CD4-positive, alpha-beta T cell treated with Interleukin-1 beta for 1 hour (primary cell): ENCODE measurements at regions not wholly inside any gene's neighbourhood (a gene's known extent, or its start where the extent isn't known, plus 50 kb on each side); places are given as distances from the start of the nearest gene placed in this dataset.

Experiments used
- DNase-seq, 2 donors: peaks; one replicate each; pipeline ENCODE4 v3.0.0-alpha.2; 2020 to 2022

GRCh38 chr18:43482600-43482999, 205.3 kb upstream of the SYT4 start:
- DNase-seq, result no peak

DNA sequence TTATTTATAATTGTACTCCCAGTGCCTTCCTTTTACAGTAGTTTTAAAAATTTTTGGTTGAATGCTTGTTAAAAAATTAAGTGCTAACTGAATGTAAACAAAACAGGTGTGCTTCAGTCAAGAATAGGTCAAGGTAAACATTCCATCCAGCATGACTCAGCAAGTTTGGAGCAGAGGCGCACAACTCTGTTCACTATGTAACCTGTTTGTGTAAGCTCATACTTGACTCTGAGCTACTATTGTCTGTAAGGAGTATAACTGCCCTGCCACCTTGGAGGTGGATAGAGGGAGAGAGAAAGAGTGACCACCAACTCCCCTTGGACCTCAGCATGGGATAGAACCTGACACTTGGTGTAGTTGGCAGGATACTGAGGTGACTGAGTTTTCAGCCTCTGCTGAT, 207.4 kb upstream of the SYT4 start:
- no peak for DNase-seq

DNA sequence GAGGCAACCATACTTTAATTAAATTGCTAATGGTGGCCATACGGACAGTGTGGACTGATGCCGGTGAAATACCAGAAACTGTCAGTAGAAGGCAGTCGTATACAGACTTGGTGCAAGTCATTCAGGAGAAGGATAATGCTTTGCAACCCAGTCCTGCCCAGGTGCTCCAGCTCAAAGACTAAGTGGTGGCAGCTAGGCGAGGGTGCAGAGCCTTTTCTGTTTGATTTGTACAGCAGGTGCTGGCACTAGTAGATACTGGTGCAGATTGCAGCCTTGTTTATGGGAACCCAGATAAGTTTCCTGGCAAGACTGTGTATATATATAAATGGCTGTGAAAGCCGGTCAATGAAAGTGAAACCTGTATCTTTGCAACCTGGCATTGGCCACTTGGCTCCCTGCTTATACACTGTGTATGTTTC, 208.3 kb upstream of the SYT4 start:
- DNase-seq, result no peak

DNA sequence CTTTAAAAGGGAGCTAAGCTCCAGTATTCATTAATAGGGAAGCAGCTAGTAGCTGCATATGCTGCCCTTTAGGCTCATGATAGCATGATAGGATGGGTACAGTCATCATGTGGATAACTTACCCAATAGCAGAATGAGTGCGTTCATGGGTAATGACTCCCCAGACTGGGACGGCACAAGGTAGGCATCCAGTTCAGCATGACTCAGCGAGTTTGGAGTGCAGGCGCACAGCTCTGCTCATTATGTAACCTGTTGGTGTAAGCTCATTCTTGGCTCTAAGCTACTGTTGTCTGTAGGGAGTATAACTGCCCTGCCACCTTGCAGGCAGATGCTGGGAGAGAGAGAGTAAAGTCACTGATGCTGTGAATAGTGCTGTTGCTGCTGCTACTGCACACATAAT, 209.2 kb upstream of the SYT4 start:
- DNase-seq, result peak in 1 of 2 donors; percentile 2

DNA sequence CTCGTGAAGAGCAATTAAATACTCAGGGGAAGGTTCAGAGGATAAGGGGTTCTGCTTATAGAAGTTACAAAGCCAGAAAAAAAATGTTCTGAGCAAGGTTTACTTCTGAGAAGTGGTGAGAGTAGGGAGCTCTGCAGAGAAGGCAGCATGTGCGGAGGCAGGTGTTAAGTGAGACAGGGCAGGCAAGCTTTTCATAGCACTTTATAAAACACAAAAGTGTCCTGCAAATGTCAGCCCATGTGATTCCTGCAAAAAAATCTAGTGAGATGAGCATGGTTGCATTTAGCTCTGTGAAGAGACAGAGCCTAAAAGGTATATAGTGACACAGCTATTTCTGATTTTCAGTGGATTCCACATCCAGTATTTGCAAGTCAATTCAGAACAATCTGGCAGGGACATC, 223.8 kb upstream of the SYT4 start:
- DNase-seq, result no peak

DNA sequence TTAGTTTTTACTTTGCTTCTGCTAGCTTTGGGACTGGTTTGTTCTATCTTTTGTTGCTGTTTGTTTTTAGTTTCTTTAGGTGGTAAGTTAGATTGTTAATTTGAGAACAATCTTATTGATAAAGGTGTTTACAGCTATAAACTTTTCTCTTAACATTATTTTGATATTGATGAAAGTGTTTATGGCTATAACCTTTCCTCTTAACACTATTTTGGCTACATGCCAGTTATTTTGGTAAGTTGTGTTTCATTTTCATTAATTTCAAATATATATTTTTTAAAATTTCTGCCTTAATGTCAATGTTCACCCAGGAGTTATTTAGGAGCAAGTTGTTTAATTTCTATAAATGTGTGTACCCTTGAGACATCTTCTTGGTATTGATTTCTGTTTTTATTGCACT, 229.6 kb upstream of the SYT4 start:
- DNase-seq, result no peak

- no peak for DNase-seq
These were observed 230.7 kb upstream of the SYT4 start for GRCh38 chr18:43507842-43508481.

- DNase-seq, result no peak
These were observed 237.5 kb upstream of the SYT4 start for GRCh38 chr18:43514747-43515146.

- DNase-seq, result no peak
These were observed 238.2 kb upstream of the SYT4 start for GRCh38 chr18:43515481-43515880.

GRCh38 chr18:43524260-43524659, 247.0 kb upstream of the SYT4 start:
- DNase-seq, result no peak

- DNase-seq, result no peak
These were observed 247.9 kb upstream of the SYT4 start for GRCh38 chr18:43525169-43525568.

DNA sequence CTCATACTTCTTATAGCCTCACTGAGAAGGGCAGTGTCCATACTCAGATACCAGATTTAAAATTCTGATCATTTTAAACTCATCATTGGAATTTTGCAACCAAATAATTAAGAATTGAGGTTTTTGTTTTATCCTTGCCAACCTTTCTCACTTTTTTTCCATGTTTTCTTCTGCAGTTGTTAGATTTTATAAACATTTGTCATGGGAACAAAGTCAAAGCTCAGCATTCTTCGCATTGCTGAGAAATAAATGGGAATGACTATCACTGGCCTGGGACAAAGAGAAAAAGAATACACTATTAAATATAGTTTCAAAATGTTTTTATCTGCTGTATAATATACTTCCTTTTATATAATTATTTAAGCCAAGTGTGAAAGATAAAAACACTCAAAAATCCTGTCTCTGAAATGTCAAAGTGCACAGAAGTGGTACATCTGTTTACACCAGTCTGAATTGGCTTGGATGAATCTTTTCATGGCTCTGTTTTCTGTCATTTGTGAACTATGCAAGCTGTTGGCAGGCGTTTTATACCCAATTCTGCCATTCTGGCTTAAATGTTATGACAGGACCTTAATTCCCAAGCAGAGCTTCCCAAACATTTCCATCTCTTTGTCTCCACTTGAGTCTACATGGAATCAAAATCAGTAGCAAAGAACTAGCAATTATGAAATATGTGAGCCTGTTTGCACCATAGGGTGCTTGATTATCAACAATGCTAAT, 249.3 kb upstream of the SYT4 start:
- DNase-seq, result no peak

DNA sequence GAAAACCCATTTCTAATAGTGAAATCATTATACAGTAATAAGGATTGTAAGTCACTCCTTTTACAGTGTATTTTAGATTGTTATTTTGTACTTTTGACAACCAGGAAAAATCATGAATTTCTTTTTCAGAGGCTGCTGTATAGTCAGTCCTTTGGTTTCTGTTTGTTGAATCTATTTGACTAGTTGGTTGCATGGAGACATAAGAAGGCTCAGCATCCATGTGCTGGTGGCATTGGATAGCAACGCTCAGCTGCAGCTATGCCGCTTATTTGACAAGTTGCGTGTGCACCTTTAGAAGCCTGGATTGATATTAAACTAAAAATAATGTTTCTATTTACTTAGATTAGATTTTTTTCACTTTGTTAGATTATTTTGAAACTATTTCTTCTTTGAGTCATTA, 254.1 kb upstream of the SYT4 start:
- DNase-seq, result no peak

GRCh38 chr18:43533371-43533770, 256.1 kb upstream of the SYT4 start:
- DNase-seq, result no peak

DNA sequence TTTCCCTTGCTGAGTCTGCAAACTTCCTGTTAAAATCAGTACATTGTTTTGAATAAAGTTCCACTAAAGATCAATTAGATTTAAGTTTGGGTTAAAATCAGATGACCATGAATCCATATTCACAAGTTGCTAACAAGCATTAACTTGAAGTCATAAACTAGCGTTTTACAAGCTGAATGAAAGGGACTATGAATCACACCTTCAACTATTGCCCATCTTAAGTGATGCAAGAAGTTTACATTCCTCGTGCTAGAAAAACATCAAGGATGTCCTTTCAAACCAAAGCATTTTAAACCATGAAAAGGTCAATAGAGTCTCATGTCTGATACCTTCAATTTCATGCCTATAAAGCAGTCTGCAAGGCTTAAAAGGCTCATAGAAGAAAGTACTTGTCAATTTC, 257.2 kb upstream of the SYT4 start:
- no peak for DNase-seq

DNA sequence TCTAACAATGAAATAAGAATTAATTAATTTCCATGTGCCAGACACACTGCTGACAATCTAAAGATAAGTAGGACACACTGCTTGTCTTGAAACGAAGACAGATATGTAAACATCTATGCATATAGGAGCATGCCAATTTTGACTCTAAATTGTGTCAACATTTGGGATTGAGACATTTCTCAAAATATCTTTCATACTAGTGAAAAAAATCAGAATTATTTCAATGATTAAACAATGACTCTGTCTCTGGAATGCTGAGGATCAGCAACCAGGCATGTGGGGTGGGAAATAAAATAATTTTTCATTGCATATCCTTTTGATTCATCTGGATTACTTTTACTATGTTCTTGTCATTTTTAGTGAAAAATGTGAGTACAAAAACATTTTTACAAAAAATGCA, 262.6 kb upstream of the SYT4 start:
- DNase-seq, result no peak

GRCh38 chr18:43542016-43542415, 264.7 kb upstream of the SYT4 start:
- no peak for DNase-seq

DNA sequence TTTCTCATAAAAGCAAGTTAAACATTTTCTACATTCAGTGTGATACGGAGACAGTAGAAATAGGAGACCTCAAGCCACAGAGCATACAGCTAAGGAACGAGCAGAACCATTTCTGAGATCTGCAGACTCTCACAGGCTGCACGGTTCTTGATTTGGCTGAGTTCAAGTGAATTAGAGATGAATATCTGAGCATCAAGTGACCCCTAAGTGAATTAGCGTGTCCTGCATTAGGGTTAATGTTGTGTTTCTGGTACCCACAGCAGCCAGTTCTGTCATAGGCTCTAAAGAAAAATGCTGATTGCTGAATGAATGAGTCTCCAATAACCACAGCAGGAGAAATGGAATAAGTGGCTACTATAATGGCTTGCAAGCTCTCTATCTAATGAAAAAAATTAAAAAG, 265.9 kb upstream of the SYT4 start:
- no peak for DNase-seq

- DNase-seq, result no peak
These were observed 270.2 kb upstream of the SYT4 start for GRCh38 chr18:43547456-43547855.

- no peak for DNase-seq
These were observed 282.2 kb upstream of the SYT4 start for GRCh38 chr18:43559507-43559906.

GRCh38 chr18:43563780-43564179, 286.5 kb upstream of the SYT4 start:
- no peak for DNase-seq

DNA sequence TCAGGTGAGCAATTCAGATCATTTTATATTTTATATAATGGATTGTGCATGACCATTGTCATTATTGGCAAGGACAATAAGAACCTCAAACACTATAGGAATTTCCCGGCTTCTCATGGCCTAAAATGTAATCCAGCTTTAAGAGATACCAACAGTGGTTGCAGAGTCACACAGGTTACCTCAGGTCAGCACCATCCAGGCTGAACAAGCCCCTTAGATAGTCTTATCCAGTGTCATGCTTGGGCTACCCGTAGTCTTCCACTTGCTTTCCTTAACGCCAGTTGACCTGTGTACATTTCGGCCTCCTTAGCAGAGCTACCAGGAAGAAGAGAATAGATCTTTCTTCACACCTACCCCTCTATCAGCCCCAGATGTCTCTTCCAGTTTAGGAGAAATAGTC, 293.3 kb upstream of the SYT4 start:
- no peak for DNase-seq

- DNase-seq, result peak in 1 of 2 donors; percentile 12
These were observed 293.9 kb upstream of the SYT4 start for GRCh38 chr18:43571078-43571689.

GRCh38 chr18:43572163-43572562, 294.9 kb upstream of the SYT4 start:
- DNase-seq, result no peak

DNA sequence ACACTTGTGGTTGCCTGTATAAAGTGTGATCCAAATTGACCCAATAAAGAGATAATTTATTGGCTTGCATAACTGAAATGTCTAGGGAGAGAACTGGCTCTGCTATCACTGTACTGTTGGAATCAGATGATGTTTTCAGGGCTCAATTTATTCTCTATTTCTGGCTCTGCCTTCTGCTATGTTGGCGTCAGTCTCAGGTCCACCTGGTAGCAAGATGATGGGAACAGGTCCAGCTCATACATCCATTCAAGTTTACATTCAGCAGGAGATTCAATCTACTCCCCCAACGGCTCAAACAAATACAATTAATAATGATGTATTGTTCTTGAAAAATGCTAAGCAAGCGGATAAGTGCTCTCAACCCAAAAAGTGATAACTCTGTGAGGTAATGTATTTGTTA, 297.7 kb upstream of the SYT4 start:
- DNase-seq, result no peak
